ENCODE measurements at regions not wholly inside any gene's neighbourhood (a gene's known extent, or its start where the extent isn't known, plus 50 kb on each side); places are given as distances from the start of the nearest gene placed in this dataset.

- no peak for TF ChIP-seq ZFP30 (CRISPR knock-in tag; IDR thresholded peaks at IDR 0.05)
- TF ChIP-seq TCF4 (CRISPR knock-in tag; IDR thresholded peaks at IDR 0.05; ENCODE audit: borderline replicate concordance) = no peak
- no peak for TF ChIP-seq BACH2 (CRISPR knock-in tag; IDR thresholded peaks at IDR 0.05; ENCODE audit: borderline replicate concordance)
- TF ChIP-seq PATZ1 (CRISPR knock-in tag; IDR thresholded peaks at IDR 0.05; ENCODE audit: borderline replicate concordance) = no peak
- no peak for TF ChIP-seq PPARA (CRISPR knock-in tag; IDR thresholded peaks at IDR 0.05; ENCODE audit: borderline replicate concordance)
- TF ChIP-seq ZNF70 (CRISPR knock-in tag; IDR thresholded peaks at IDR 0.05) = no peak
- no peak for TF ChIP-seq TSHZ2 (CRISPR knock-in tag; IDR thresholded peaks at IDR 0.05)
- no peak for TF ChIP-seq SNAI2 (CRISPR knock-in tag; IDR thresholded peaks at IDR 0.05)
- no peak for TF ChIP-seq ZNF8 (CRISPR knock-in tag; IDR thresholded peaks at IDR 0.05)
- TF ChIP-seq ARNTL (CRISPR knock-in tag; IDR thresholded peaks at IDR 0.05; ENCODE audit: borderline replicate concordance, low read depth) = no peak
- TF ChIP-seq ISL1 (CRISPR knock-in tag; IDR thresholded peaks at IDR 0.05) = no peak
- TF ChIP-seq CSDC2 (CRISPR knock-in tag; IDR thresholded peaks at IDR 0.05) = no peak
- no peak for TF ChIP-seq OSR1 (CRISPR knock-in tag; IDR thresholded peaks at IDR 0.05)
- TF ChIP-seq ZFP3 (CRISPR knock-in tag; IDR thresholded peaks at IDR 0.05) = no peak
- ATAC-seq = no peak
Measured at GRCh38 chr2:156930423-156930822, 327.1 kb upstream of the GALNT5 start.

- no peak for ATAC-seq
- no peak for TF ChIP-seq ZNF8 (CRISPR knock-in tag; IDR thresholded peaks at IDR 0.05)
Measured at GRCh38 chr2:156933645-156934225, 323.8 kb upstream of the GALNT5 start.

GRCh38 chr2:156935616-156936015, 321.9 kb upstream of the GALNT5 start:
- ATAC-seq = peak; percentile 44
- TF ChIP-seq GLIS3 (CRISPR knock-in tag; IDR thresholded peaks at IDR 0.05) (no peak), ZC3H10 (CRISPR knock-in tag; IDR thresholded peaks at IDR 0.05) (no peak), CREB5 (CRISPR knock-in tag; IDR thresholded peaks at IDR 0.05; ENCODE audit: low read depth) (no peak), PPARA (CRISPR knock-in tag; IDR thresholded peaks at IDR 0.05; ENCODE audit: borderline replicate concordance) (no peak), SNAI2 (CRISPR knock-in tag; IDR thresholded peaks at IDR 0.05) (no peak), ESRRG (CRISPR knock-in tag; IDR thresholded peaks at IDR 0.05) (no peak), TSHZ2 (CRISPR knock-in tag; IDR thresholded peaks at IDR 0.05) (no peak), POU6F1 (CRISPR knock-in tag; IDR thresholded peaks at IDR 0.05; ENCODE audit: borderline replicate concordance, low read depth) (no peak), ZNF70 (CRISPR knock-in tag; IDR thresholded peaks at IDR 0.05) (no peak), RARB (CRISPR knock-in tag; IDR thresholded peaks at IDR 0.05) (no peak)
